Activated CD8-positive, alpha-beta memory T cell treated with anti-CD3 and anti-CD28 coated beads for 48 hours (primary cell): ENCODE measurements at regions not wholly inside any gene's neighbourhood (a gene's known extent, or its start where the extent isn't known, plus 50 kb on each side); places are given as distances from the start of the nearest gene placed in this dataset.

ENCODE experiments used
- DNase-seq, 3 experiments: peaks; one replicate each; pipeline ENCODE4 v3.0.0-alpha.2; 2020; ENCODE audit warnings: low read depth in 2 of 3, low spot score in 2 of 3

GRCh38 chr21:34192646-34193285 is 119.4 kb downstream of the MRPS6 start:
- DNase-seq = no peak

DNA sequence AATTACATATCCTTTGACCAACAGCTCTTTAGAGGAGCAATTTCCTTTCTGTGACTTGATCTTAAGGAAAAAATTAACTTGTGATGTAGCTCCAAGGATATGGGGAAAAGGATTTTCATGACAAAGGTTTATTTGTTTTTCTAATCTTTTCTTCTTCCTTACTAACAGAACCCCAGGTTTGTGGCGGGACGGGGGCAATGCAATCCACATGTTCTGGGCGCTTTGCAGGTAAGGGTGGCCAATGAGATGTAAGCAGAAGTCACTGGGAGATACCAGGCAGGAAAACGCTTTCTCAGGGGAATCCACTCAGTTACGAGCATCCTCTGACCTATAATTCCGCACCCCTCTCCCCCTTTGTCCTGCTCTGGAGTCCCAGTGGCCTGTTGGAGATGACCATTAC is 122.0 kb downstream of the MRPS6 start:
- no peak for DNase-seq

DNA sequence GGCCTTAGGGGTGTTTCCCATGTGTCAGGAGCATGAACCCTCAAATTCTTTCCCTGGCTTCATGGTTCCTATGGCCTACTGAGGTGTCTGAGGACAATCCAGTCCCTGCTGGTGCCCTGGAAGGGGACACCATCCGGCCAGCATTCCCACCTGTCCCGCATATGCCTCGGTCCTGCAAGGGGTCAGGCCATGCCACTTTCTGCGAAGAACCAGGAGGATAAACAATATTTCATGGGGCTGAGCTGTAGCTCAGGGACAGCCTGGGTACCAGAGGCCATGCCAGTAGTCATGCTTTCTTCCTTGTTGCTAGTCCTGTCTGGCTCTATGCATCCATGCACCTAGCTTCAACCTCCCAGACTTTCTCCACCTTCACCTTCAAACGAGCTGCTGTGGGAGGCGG is 123.6 kb downstream of the MRPS6 start:
- no peak for DNase-seq

DNA sequence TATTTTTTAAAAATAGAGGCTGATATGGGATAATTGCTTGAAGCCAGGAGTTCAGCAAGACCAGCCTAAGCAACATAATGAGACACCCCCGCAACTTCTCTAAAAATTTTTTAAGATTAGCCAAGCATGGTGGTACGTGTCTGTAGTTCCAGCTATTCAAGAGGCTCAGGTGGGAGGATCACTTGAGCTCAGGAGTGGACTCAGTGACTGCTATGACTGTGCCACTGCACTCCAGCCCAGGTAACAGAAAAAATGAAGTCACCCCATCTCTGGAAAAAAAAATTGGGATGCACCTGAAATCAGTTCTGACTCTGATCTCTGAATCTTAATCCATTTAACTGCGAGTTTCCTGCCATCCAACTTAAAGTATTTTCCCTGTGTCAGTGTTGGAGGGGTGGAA is 124.2 kb downstream of the MRPS6 start:
- no peak for DNase-seq

DNA sequence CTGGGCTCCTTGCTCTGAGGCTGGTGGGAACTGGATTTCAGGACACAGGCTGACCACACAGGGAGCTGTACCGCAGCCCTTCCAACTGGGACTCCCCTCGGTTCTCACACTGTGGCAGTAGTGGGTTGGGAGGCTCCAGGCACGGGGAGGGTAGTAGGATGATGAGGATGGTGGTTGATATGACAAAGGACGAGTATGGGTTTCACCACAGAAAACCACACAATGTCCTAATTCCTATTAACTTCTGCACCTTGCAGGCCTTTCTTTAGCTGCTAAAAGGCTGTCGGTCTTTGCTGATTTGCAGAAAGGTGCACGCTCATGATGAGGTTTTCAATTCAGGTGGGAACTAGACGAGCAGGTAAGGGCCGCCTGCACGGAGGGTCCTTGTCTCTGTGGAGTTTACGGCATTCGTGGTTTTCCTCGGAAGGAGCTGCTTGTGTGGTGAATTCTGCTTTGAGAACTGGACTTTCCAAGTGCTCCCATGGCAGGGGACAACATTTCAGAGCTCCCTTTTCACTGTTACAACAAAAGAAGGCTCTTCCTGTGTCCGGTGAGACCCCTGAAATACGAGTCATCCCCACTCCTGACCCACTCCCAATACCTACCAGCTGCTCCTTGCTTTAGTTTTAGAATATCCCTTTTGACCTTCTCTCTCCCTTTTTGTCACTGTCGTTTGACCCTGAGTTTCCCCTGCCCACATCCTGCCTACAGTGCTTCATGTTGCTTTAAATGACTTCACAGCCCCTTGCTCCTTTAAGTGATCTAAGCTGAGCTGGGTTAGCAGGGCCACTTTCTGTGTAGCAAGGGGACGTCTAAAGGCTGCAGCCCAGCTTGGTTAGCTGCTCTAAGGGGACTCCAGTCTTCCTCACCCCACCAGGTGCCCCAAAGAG is 125.1 kb downstream of the MRPS6 start:
- DNase-seq = no peak

GRCh38 chr21:34199121-34199910 is 125.9 kb downstream of the MRPS6 start:
- DNase-seq = no peak

GRCh38 chr21:34200288-34200905 is 127.0 kb downstream of the MRPS6 start:
- no peak for DNase-seq

DNA sequence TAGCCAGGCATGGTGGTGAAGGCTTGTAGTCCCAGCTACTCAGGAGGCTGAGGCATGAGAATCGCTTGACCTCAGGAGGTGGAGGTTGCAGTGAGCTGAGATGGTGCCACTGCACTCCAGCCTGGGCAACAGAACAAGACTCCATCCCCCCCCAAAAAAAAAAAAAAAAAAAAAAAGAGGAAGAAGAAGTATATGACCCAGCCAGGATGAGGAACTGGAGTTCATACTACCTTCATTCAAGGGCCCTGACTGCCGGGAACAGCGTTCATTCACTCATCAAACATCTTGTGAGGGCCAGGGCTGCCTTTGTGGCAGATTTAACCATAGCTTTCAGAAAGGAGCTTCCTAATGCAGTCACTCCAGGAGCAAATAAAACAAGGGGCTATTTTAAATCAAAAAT is 127.6 kb downstream of the MRPS6 start:
- no peak for DNase-seq

DNA sequence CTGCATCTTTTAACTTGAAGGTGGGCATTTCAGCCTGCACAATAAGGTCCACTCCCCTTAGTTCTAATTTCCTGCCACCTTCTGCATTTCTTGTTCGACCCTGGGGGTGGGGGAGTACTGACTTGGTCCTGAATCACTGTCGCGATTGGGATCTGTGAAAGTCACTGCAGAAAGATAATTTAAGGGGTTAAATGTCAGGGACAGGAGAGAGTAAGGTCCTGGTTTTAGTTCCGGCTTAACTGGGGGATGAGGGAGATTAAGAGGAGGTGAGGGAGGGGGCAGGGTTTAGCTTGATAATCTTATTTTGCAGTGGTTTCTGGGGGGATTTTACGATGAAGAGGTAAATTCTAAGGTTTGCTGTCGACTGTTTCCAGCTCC is 128.1 kb downstream of the MRPS6 start:
- DNase-seq = no peak

GRCh38 chr21:34202553-34203372 is 129.4 kb downstream of the MRPS6 start:
- no peak for DNase-seq

DNA sequence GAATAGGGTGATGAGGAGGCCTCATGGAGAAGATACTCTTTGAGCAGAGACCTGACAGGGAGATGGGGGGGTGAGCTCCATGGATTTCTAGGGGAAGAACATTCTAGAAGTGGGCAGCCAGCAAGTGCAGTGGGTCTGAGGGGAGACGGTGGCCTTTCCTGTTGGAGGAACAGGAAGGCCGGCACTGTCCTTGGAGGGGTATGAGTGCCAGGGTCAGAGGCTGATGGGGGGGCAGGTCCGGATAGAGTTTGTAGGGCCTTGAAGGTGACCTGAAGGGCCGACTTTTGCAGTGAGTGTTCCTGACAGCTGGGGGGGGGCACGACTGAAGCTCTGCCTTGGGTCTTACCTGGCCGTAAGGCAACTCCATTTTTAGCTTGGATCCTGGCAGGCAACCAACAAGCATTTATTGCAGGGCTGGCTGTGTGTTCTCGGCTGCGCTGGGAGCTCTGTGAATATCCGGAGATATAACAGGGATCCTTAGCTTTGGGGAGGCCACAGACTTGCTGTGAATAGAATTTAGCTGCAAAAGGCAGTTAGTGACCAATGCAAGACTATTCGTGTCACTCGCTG is 130.6 kb downstream of the MRPS6 start:
- no peak for DNase-seq

- no peak for DNase-seq
These were observed 131.4 kb downstream of the MRPS6 start for GRCh38 chr21:34204481-34205439.

DNA sequence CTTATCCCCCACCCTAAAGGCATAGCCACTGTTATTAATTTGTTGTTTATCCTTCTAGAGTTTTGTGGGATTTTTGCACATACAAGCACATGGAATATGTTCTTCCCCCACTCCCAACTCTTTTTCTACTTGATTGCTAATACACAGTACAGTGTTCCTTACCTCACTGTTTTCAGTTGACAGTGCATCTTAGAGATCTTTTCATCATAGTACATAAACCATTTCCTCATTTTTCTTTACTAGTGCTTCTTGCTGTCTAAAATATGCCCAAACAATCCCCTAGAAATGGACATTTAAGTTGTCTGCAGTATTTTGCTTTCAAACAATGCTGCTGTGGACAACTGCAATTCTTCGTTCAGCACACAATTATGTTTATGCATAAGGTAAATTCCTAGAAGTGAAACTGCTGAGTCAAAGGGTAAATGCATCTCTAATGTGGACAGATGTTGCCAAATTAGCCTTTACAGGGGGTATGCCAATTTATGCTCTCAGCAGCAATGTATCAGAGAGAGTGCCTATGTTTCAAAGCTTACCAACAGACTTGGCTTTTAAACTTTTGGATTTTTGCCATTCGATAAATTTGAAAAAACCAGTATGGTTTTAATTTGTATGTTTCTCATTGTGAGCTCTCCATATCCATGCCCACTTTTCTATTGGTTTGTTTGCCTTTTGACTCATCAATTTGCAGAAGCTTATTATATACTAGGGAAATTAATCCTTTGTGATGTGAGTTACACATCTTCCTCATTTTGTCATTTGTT is 132.6 kb downstream of the MRPS6 start:
- no peak for DNase-seq

DNA sequence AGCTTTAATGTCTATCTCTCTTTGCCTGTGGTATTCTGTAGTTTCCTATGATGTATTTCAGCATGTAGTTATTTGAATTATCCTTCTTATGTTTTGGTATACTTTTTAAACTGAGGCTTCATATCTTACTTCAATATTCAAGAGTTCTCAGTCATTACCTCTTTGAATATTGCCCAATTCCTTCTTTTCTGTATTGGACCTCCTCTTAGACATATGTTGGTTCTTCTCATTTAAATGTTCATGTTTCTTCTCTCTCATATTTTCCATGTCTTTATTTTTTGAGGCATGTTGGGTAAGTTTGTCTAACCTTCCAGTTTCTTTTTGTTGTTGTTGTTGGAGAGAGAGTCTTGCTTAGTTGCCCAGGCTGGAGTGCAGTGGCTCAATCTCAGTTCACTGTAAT is 140.6 kb downstream of the MRPS6 start:
- DNase-seq = no peak

GRCh38 chr21:34215501-34215900 is 142.1 kb downstream of the MRPS6 start:
- no peak for DNase-seq

- no peak for DNase-seq
These were observed 142.7 kb downstream of the MRPS6 start for GRCh38 chr21:34215911-34216717.

- no peak for DNase-seq
These were observed 143.3 kb downstream of the MRPS6 start for GRCh38 chr21:34216718-34217032.

DNA sequence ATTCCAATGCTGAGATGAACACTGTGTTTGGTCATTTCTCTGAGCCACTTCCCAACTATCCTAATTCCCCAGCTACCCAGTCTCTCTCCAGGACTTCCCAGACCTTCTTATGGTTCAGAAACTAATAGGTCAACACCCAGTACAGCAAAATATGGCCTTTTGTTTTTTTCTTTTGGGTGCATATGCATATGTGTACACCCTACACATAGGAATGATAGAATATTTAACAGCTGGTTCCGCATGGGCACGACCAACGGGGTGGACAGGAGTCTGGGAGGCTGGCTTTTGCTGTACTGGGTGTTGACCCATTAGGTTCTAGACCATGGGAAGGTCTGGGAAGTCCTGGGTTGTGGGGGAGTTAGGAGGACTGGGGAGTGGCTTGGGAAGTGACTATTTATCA is 143.9 kb downstream of the MRPS6 start:
- DNase-seq = no peak
